ENCODE measurements at regions not wholly inside any gene's neighbourhood (a gene's known extent, or its start where the extent isn't known, plus 50 kb on each side); places are given as distances from the start of the nearest gene placed in this dataset.

GRCh38 chr2:47265158-47265557 lies 88.8 kb upstream of the CALM2 start:
- no peak for TF ChIP-seq MAX (IDR thresholded peaks at IDR 0.05; ENCODE audit: low read depth, low read length)
- TF ChIP-seq CTCF (IDR thresholded peaks at IDR 0.05 in 2 of 3, conservative IDR thresholded peaks at IDR 0.05 in 1 of 3; ENCODE audit: control insufficient read depth in 2 of 3, extremely low read depth in 1 of 3, insufficient read depth in 1 of 3, low read depth in 3 of 3, low read length in 3 of 3): no peak
- TF ChIP-seq POLR2A (IDR thresholded peaks at IDR 0.05; ENCODE audit: low read depth, low read length): no peak
- TF ChIP-seq SRF (IDR thresholded peaks at IDR 0.05; ENCODE audit: low read depth in 2 of 2, low read length in 2 of 2): no peak
- TF ChIP-seq NR2F1 (conservative IDR thresholded peaks at IDR 0.05): no peak
- TF ChIP-seq MXI1 (IDR thresholded peaks at IDR 0.05; ENCODE audit: low read depth, low read length): no peak
- no peak for TF ChIP-seq DPF2 (IDR thresholded peaks at IDR 0.05)
- no peak for TF ChIP-seq POLR2AphosphoS5 (IDR thresholded peaks at IDR 0.05; ENCODE audit: low read length)

All from GM12878 (cell line).